Sigmoid colon (tissue), 4 donors: ENCODE measurements at regions not wholly inside any gene's neighbourhood (a gene's known extent, or its start where the extent isn't known, plus 50 kb on each side); places are given as distances from the start of the nearest gene placed in this dataset.

Experiments used
- EP300 ChIP-seq, 4 donors: sonication (generic); formaldehyde crosslinking; IDR thresholded peaks; one replicate each; pipeline ENCODE4 v1.6.1; 2017; ENCODE audit warnings: antibody characterized with exemption in 4 of 4
- POLR2A ChIP-seq, 2 donors: fragments of 450-650 bp; IDR thresholded peaks; one replicate each; pipeline ENCODE4 v1.6.1; 2016; ENCODE audit warnings: antibody characterized with exemption in 2 of 2, mild to moderate bottlenecking in 2 of 2, moderate library complexity in 2 of 2
- POLR2AphosphoS5 ChIP-seq, 4 donors: sonication (generic); formaldehyde crosslinking; IDR thresholded peaks; one replicate each; pipeline ENCODE4 v1.6.1; 2017; ENCODE audit warnings: antibody characterized with exemption in 4 of 4
- TF ChIP-seq, protein P1 (sequence below), 4 experiments: fragments of 450-650 bp in 3 of 4; fragments of 200-600 bp in 1 of 4; IDR thresholded peaks; one replicate each; pipeline ENCODE4 v1.5.1; 2016 to 2019; ENCODE audit warnings: antibody characterized with exemption in 4 of 4, mild to moderate bottlenecking in 3 of 4, moderate library complexity in 2 of 4

GRCh38 chr10:53447576-53447975 lies 675.0 kb upstream of the MBL2 start:
- TF ChIP-seq, protein P1, sequence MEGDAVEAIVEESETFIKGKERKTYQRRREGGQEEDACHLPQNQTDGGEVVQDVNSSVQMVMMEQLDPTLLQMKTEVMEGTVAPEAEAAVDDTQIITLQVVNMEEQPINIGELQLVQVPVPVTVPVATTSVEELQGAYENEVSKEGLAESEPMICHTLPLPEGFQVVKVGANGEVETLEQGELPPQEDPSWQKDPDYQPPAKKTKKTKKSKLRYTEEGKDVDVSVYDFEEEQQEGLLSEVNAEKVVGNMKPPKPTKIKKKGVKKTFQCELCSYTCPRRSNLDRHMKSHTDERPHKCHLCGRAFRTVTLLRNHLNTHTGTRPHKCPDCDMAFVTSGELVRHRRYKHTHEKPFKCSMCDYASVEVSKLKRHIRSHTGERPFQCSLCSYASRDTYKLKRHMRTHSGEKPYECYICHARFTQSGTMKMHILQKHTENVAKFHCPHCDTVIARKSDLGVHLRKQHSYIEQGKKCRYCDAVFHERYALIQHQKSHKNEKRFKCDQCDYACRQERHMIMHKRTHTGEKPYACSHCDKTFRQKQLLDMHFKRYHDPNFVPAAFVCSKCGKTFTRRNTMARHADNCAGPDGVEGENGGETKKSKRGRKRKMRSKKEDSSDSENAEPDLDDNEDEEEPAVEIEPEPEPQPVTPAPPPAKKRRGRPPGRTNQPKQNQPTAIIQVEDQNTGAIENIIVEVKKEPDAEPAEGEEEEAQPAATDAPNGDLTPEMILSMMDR (IDR thresholded peaks at IDR 0.05) = no peak
- TF ChIP-seq POLR2A (IDR thresholded peaks at IDR 0.05) (no peak), POLR2AphosphoS5 (IDR thresholded peaks at IDR 0.05) (no peak), EP300 (IDR thresholded peaks at IDR 0.05) (no peak)
